Keratinocyte (primary cell): ENCODE measurements at regions not wholly inside any gene's neighbourhood (a gene's known extent, or its start where the extent isn't known, plus 50 kb on each side); places are given as distances from the start of the nearest gene placed in this dataset.

Experiments
- DNase-seq: peaks from one replicate; pipeline ENCODE4 v3.0.0-alpha.2; 2011; ENCODE audit warnings: low read depth, missing footprints, low spot score
- FAIRE-seq: peaks from 2 replicates; lab custom pipeline; 2011; peaks lifted over from hg19 to GRCh38; lab: Jason Lieb, UNC
- H2AFZ ChIP-seq: 2 replicates; pipeline ENCODE4 v1.6.0; 2012; ENCODE audit warnings: low read length, control low read depth, inconsistent platforms; ENCODE audit not compliant: control insufficient read depth
- H3K27ac ChIP-seq: 2 replicates; pipeline ENCODE4 v1.5.1; 2011; ENCODE audit warnings: low read length; ENCODE audit not compliant: control insufficient read depth, insufficient read depth
- H3K27me3 ChIP-seq: 3 replicates; pipeline ENCODE4 v1.6.0; 2011; ENCODE audit warnings: low read length; ENCODE audit not compliant: control insufficient read depth, insufficient read depth; ENCODE audit errors: extremely low read depth
- H3K36me3 ChIP-seq, 2 experiments: 2 replicates in 1 of 2; 3 replicates in 1 of 2; pipeline ENCODE4 v1.5.1; 2011; ENCODE audit warnings: low read length in 2 of 2, mild to moderate bottlenecking in 1 of 2; ENCODE audit not compliant: control insufficient read depth in 2 of 2, insufficient read depth in 2 of 2; ENCODE audit errors: extremely low read depth in 1 of 2
- H3K4me1 ChIP-seq: 3 replicates; pipeline ENCODE4 v1.5.1; 2011; ENCODE audit warnings: low read length; ENCODE audit not compliant: control insufficient read depth, insufficient read depth; ENCODE audit errors: extremely low read depth
- H3K4me2 ChIP-seq: 3 replicates; pipeline ENCODE4 v1.6.0; 2011; ENCODE audit warnings: low read depth, low read length; ENCODE audit not compliant: control insufficient read depth, insufficient read depth; ENCODE audit errors: extremely low read depth
- H3K4me3 ChIP-seq, 3 experiments: fragments of 200-600 bp in 1 of 3; sonication (generic) in 1 of 3; 2 replicates in 2 of 3; 3 replicates in 1 of 3; pipeline ENCODE4 v1.5.1; 2011 to 2016; ENCODE audit warnings: low read length in 3 of 3, mild to moderate bottlenecking in 3 of 3, control low read depth in 2 of 3, inconsistent platforms in 1 of 3, low read depth in 1 of 3, mixed read lengths in 1 of 3, mixed run types in 1 of 3, moderate library complexity in 1 of 3; ENCODE audit not compliant: control insufficient read depth in 2 of 3, insufficient read depth in 2 of 3; ENCODE audit errors: extremely low read depth in 1 of 3
- H3K79me2 ChIP-seq: 2 replicates; pipeline ENCODE4 v1.6.0; 2012; ENCODE audit warnings: low read length; ENCODE audit not compliant: control insufficient read depth, insufficient read depth
- H3K9ac ChIP-seq: 3 replicates; pipeline ENCODE4 v1.6.0; 2011; ENCODE audit warnings: low read length; ENCODE audit not compliant: control insufficient read depth, insufficient read depth; ENCODE audit errors: extremely low read depth
- H3K9me1 ChIP-seq: 3 replicates; pipeline ENCODE4 v1.6.0; 2011; ENCODE audit warnings: low read length; ENCODE audit not compliant: control insufficient read depth, insufficient read depth; ENCODE audit errors: extremely low read depth
- H3K9me3 ChIP-seq: 2 replicates; pipeline ENCODE4 v1.5.1; 2012; ENCODE audit warnings: low read depth, low read length; ENCODE audit not compliant: control insufficient read depth
- H4K20me1 ChIP-seq: 3 replicates; pipeline ENCODE4 v1.6.0; 2011; ENCODE audit warnings: low read length; ENCODE audit not compliant: control insufficient read depth, insufficient read depth; ENCODE audit errors: extremely low read depth
- EZH2 ChIP-seq: IDR thresholded peaks from one replicate; pipeline ENCODE4 v1.6.1; 2012; ENCODE audit warnings: inconsistent platforms, mild to moderate bottlenecking, low read length, moderate library complexity
- dilution Hi-C: fragments of 300-500 bp; cut with MboI; formaldehyde crosslinking; loops from one replicate; pipeline ENCODE4 v1.7.0; 2020; ENCODE audit warnings: low sequenced_read_pairs; ENCODE audit not compliant: extremely low pct_ligation_motif_present
- TF ChIP-seq, protein P1 (sequence below), 3 experiments: IDR thresholded peaks in 1 of 3; conservative IDR thresholded peaks in 1 of 3; optimal IDR thresholded peaks in 1 of 3; 2 replicates in 2 of 3; 3 replicates in 1 of 3; pipeline versions ENCODE3 to v1.5.1; 2011; ENCODE audit warnings: low read length in 3 of 3, mild to moderate bottlenecking in 3 of 3, moderate library complexity in 2 of 3, control low read depth in 1 of 3, inconsistent platforms in 1 of 3; ENCODE audit not compliant: insufficient read depth in 2 of 3; ENCODE audit errors: extremely low read depth in 1 of 3

DNA sequence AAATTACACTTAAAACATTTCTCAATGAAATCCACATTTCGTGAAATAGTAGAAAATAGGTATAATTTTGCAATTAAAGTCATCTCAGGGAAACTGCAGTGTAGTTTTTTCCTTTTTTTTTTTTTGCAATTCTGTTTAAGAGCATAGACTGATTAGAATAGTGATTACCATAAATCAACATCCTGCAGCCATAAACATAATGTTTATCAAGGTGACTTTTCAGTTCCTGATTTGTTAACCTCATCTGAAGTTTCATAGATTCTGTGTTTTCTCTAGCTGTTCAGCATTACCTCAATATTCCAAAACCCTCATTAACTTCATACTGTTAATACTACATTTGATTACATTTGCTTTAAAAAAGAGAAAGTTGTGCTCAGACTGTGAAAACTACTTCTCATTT is 286.3 kb upstream of the DACH1 start:
- no peaks in the 10 kb centered on the region for H4K20me1 ChIP-seq
- FAIRE-seq: no peak
- no peaks in the 10 kb centered on the region for H3K36me3 ChIP-seq
- dilution Hi-C loops: no loop called here
- peaks cover 7% of the 10 kb centered on the region for H3K4me1 ChIP-seq
- H2AFZ ChIP-seq: no peak overlapping the region
- no peaks in the 10 kb centered on the region for H3K79me2 ChIP-seq
- TF ChIP-seq, protein P1, sequence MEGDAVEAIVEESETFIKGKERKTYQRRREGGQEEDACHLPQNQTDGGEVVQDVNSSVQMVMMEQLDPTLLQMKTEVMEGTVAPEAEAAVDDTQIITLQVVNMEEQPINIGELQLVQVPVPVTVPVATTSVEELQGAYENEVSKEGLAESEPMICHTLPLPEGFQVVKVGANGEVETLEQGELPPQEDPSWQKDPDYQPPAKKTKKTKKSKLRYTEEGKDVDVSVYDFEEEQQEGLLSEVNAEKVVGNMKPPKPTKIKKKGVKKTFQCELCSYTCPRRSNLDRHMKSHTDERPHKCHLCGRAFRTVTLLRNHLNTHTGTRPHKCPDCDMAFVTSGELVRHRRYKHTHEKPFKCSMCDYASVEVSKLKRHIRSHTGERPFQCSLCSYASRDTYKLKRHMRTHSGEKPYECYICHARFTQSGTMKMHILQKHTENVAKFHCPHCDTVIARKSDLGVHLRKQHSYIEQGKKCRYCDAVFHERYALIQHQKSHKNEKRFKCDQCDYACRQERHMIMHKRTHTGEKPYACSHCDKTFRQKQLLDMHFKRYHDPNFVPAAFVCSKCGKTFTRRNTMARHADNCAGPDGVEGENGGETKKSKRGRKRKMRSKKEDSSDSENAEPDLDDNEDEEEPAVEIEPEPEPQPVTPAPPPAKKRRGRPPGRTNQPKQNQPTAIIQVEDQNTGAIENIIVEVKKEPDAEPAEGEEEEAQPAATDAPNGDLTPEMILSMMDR (optimal IDR thresholded peaks at IDR 0.05 in 1 of 3, IDR thresholded peaks at IDR 0.05 in 1 of 3, conservative IDR thresholded peaks at IDR 0.05 in 1 of 3; ENCODE audit: extremely low read depth in 1 of 3, insufficient read depth in 2 of 3, low read length in 3 of 3): no peak
- TF ChIP-seq EZH2: no peak
- H3K9me1 ChIP-seq: no peaks in the 10 kb centered on the region
- no peak for DNase-seq
- no peak overlapping the region for H3K9ac ChIP-seq
- H3K4me3 ChIP-seq: no peak overlapping the region
- H3K27ac ChIP-seq: no peak overlapping the region
- no peak overlapping the region for H3K4me2 ChIP-seq
- H3K27me3 ChIP-seq: no peaks in the 10 kb centered on the region
- no peaks in the 10 kb centered on the region for H3K9me3 ChIP-seq

DNA sequence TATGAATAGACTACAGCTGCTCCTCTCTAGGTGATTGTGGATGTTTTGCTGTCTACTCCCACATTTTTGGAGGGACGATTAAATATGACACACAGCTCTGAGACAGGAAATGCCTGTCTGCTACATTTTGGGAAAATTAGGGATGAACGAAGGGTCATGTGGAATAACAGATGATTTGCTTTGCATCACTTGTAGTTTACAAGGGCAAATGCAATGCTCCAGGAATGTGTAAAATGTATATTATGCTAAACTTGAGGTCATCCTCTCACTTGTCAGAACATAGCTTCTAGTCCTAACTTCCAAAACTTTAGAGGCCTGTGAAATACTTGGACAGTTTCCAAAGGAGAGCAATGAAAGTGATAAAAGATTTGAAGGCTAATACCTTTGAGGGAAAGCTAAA is 284.2 kb upstream of the DACH1 start:
- Histone ChIP-seq H3K4me1 (peaks cover 7% of the 10 kb centered on the region), H2AFZ (peak overlapping the region; percentile 14), H3K36me3 (no peaks in the 10 kb centered on the region), H3K27me3 (no peaks in the 10 kb centered on the region), H3K79me2 (no peaks in the 10 kb centered on the region), H3K4me3 (no peak overlapping the region), H3K27ac (no peak overlapping the region), H3K4me2 (peak overlapping the region; percentile 28), H3K9me3 (no peaks in the 10 kb centered on the region), H3K9me1 (no peaks in the 10 kb centered on the region), H3K9ac (no peak overlapping the region), H4K20me1 (no peaks in the 10 kb centered on the region)
- DNase-seq: peak; percentile 50
- dilution Hi-C loops: no loop called here
- FAIRE-seq: peak; percentile 79
- TF ChIP-seq, protein P1 (optimal IDR thresholded peaks at IDR 0.05 in 1 of 3, IDR thresholded peaks at IDR 0.05 in 1 of 3, conservative IDR thresholded peaks at IDR 0.05 in 1 of 3; ENCODE audit: extremely low read depth in 1 of 3, insufficient read depth in 2 of 3, low read length in 3 of 3): no peak
- TF ChIP-seq EZH2: no peak
